ENCODE measurements at regions not wholly inside any gene's neighbourhood (a gene's known extent, or its start where the extent isn't known, plus 50 kb on each side); places are given as distances from the start of the nearest gene placed in this dataset.

GRCh38 chr2:8454797-8455196 is 227.1 kb upstream of the ID2 start:
- TF ChIP-seq CTCF (IDR thresholded peaks at IDR 0.05 in 4 of 5, conservative IDR thresholded peaks at IDR 0.05 in 1 of 5) (no peak), POLR2A (IDR thresholded peaks at IDR 0.05) (no peak)
